Esophagus squamous epithelium (tissue), 5 donors: ENCODE measurements at regions not wholly inside any gene's neighbourhood (a gene's known extent, or its start where the extent isn't known, plus 50 kb on each side); places are given as distances from the start of the nearest gene placed in this dataset.
A peak's percentile ranks its signal among the peaks of the same experiment; 100 is the strongest.

Source experiments
- DNase-seq: peaks from one replicate; lab custom pipeline; 2025; lab: John Stamatoyannopoulos, UW
- H3K27ac ChIP-seq, 4 donors: fragments of 200-600 bp; sonication (generic); one replicate each; pipeline ENCODE4 v1.5.1; 2016 to 2019; ENCODE audit warnings: mild to moderate bottlenecking in 1 of 4
- H3K27me3 ChIP-seq, 4 donors: fragments of 200-600 bp; sonication (generic); 1 replicate in 3 of 4; 2 replicates in 1 of 4; pipeline versions ENCODE4 v1.5.1 to v1.6.0; 2017 to 2021; ENCODE audit warnings: antibody characterized with exemption in 1 of 4
- H3K36me3 ChIP-seq, 3 donors: fragments of 200-600 bp; sonication (generic); one replicate each; pipeline ENCODE4 v1.5.1; 2016 to 2019
- H3K4me1 ChIP-seq, 3 donors: fragments of 200-600 bp; sonication (generic); one replicate each; pipeline ENCODE4 v1.5.1; 2017 to 2019
- H3K4me3 ChIP-seq, 4 donors: fragments of 200-600 bp; sonication (generic); 1 replicate in 3 of 4; 2 replicates in 1 of 4; pipeline ENCODE4 v1.5.1; 2016 to 2019; ENCODE audit warnings: mild to moderate bottlenecking in 2 of 4, moderate library complexity in 1 of 4
- H3K9me3 ChIP-seq, 3 donors: fragments of 200-600 bp; sonication (generic); one replicate each; pipeline ENCODE4 v1.5.1; 2016 to 2019
- POLR2A ChIP-seq, 4 donors: fragments of 450-650 bp; IDR thresholded peaks; one replicate each; pipeline ENCODE4 v1.6.1; 2017; ENCODE audit warnings: antibody characterized with exemption in 4 of 4, mild to moderate bottlenecking in 4 of 4, moderate library complexity in 3 of 4
- WGBS, 2 donors: methylation state at CpG; one replicate each; pipeline ENCODE4 v1.1.5; 2018; 5-methylcytosine and 5-hydroxymethylcytosine counted together
- intact Hi-C: fragments of 100-400 bp; cut with DNase I; formaldehyde crosslinking; loops from one replicate; pipeline ENCODE4 v1.15.0; 2022
- TF ChIP-seq, protein P1 (sequence below), 6 experiments: fragments of 450-650 bp in 4 of 6; fragments of 200-600 bp in 2 of 6; sonication (generic) in 2 of 6; IDR thresholded peaks; one replicate each; pipeline ENCODE4 v1.5.1; 2016 to 2019; ENCODE audit warnings: antibody characterized with exemption in 6 of 6, mild to moderate bottlenecking in 4 of 6, moderate library complexity in 4 of 6
- donor health status: DM: yes; HTN: yes; CAD: no.

DNA sequence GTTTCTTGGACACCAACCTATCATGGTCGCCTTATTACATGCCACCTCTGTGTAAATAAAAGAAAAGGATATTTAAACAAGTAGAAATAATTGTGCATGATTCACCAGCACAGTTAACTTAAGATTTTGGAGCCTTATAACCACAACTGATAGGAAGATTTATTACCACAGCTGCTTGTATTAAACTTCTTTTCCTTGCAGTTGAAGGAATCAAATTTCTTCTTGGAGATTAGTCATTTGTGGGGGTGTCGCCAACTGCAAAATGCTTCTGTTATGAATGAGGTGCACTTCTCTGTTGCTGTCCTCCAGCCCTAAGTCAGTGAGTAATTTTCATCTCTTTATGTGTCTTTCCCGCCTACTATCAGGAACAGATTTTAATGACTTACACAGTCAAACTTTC lies 73.3 kb downstream of the OR13H1 start:
- intact Hi-C loops = no loop called here
- no peak for DNase-seq
- Histone ChIP-seq H3K4me1 (no peaks in the 10 kb centered on the region), H3K27ac (no peak overlapping the region), H3K9me3 (no peaks in the 10 kb centered on the region), H3K4me3 (no peak overlapping the region), H3K36me3 (no peaks in the 10 kb centered on the region), H3K27me3 (no peaks in the 10 kb centered on the region)
- TF ChIP-seq, protein P1, sequence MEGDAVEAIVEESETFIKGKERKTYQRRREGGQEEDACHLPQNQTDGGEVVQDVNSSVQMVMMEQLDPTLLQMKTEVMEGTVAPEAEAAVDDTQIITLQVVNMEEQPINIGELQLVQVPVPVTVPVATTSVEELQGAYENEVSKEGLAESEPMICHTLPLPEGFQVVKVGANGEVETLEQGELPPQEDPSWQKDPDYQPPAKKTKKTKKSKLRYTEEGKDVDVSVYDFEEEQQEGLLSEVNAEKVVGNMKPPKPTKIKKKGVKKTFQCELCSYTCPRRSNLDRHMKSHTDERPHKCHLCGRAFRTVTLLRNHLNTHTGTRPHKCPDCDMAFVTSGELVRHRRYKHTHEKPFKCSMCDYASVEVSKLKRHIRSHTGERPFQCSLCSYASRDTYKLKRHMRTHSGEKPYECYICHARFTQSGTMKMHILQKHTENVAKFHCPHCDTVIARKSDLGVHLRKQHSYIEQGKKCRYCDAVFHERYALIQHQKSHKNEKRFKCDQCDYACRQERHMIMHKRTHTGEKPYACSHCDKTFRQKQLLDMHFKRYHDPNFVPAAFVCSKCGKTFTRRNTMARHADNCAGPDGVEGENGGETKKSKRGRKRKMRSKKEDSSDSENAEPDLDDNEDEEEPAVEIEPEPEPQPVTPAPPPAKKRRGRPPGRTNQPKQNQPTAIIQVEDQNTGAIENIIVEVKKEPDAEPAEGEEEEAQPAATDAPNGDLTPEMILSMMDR (IDR thresholded peaks at IDR 0.05) = no peak
- no peak for TF ChIP-seq POLR2A (IDR thresholded peaks at IDR 0.05)
- 21 to 29% methylated on average over 3 of the region's 3 CpGs for WGBS, 2 donors

DNA sequence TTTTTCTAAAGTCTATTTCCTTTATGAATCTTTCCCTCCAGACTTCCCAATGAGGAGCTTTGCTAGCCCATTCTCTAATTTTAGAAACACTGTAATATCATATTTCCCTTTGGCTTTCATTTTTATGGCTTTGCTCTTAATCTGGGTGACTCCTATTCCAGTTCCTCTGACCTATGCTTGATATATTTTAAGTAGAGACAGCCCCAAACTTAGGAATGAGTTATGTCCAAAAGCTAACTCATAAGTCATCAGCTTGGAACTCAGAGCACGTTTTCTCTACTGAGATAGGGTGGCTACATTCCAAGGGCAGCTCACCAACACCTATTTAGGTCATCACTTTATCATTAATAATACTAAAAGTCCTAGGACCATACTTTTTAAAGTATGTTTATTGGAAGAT lies 77.8 kb downstream of the OR13H1 start:
- intact Hi-C loops = no loop called here
- H3K9me3 ChIP-seq = no peaks in the 10 kb centered on the region
- H3K4me3 ChIP-seq = no peak overlapping the region
- H3K27ac ChIP-seq = no peak overlapping the region
- no peaks in the 10 kb centered on the region for H3K4me1 ChIP-seq
- no peaks in the 10 kb centered on the region for H3K27me3 ChIP-seq
- 6% methylated on average over 1 of the region's 1 CpG; no CpG with 5 or more reads in 1 of the 2 donors for WGBS, 2 donors
- no peak for TF ChIP-seq POLR2A (IDR thresholded peaks at IDR 0.05)
- TF ChIP-seq, protein P1 (IDR thresholded peaks at IDR 0.05) = no peak
- no peaks in the 10 kb centered on the region for H3K36me3 ChIP-seq
- DNase-seq = no peak

DNA sequence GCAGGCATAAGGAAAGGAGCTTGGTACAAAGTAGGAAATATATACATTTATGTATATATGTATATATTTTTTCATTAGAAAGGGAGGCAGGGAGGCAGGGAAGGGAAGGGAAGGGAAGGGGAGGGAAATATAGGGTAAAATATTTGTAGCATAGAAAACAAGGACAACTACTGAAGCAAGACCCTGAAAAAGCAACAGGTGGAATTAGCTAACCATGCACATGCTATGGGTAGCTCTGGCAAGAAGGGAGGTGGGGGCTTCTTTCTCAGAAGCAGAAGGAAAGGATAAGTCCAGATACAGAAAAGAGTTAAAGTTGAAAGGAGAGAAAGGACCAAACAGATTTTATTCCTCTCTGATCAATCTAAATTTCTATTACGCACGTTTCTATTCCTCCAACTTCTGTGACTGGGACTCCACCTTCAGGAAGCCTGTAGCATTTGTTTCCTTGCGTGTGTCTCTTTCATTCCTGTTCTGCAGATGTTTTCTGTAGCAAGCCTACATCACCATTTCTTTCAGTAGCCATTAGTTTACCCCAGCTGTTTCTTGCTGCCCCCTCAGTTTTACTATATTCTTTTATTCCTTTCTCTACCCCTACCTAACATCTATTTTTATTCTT lies 82.9 kb downstream of the OR13H1 start:
- no peaks in the 10 kb centered on the region for H3K9me3 ChIP-seq
- no peak for DNase-seq
- TF ChIP-seq POLR2A (IDR thresholded peaks at IDR 0.05) = no peak
- TF ChIP-seq, protein P1 (IDR thresholded peaks at IDR 0.05) = no peak
- no peaks in the 10 kb centered on the region for H3K27me3 ChIP-seq
- H3K4me1 ChIP-seq = no peaks in the 10 kb centered on the region
- intact Hi-C loops = no loop called here
- 16 to 31% methylated on average over 3 of the region's 3 CpGs for WGBS, 2 donors
- H3K27ac ChIP-seq = no peak overlapping the region
- H3K4me3 ChIP-seq = no peak overlapping the region
- H3K36me3 ChIP-seq = no peaks in the 10 kb centered on the region

DNA sequence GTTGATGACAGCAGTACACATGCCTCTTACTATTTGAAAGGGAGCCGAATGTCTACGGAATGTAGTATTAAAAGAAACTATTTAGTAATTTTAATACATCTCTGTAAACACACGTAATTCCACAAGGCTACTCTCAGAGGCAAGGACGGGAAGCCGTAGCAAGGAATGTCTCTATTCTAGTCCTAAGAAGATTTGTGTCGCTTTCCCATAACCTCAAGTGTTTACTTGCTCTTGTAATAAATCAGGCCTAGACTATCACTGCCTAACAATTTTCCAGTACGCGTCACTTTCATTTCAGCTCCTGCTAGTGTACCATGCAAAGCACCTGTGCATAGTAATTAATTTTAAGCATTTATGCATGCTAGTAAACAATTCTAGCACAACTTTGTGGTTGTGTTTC lies 86.7 kb downstream of the OR13H1 start:
- TF ChIP-seq, protein P1 (IDR thresholded peaks at IDR 0.05) = no peak
- TF ChIP-seq POLR2A (IDR thresholded peaks at IDR 0.05) = no peak
- Histone ChIP-seq H3K27me3 (no peaks in the 10 kb centered on the region), H3K27ac (no peak overlapping the region), H3K36me3 (no peaks in the 10 kb centered on the region), H3K4me3 (no peak overlapping the region), H3K4me1 (no peaks in the 10 kb centered on the region), H3K9me3 (no peaks in the 10 kb centered on the region)
- 75 to 86% methylated on average over 8 of the region's 8 CpGs for WGBS, 2 donors
- no peak for DNase-seq
- intact Hi-C loops = no loop called here

DNA sequence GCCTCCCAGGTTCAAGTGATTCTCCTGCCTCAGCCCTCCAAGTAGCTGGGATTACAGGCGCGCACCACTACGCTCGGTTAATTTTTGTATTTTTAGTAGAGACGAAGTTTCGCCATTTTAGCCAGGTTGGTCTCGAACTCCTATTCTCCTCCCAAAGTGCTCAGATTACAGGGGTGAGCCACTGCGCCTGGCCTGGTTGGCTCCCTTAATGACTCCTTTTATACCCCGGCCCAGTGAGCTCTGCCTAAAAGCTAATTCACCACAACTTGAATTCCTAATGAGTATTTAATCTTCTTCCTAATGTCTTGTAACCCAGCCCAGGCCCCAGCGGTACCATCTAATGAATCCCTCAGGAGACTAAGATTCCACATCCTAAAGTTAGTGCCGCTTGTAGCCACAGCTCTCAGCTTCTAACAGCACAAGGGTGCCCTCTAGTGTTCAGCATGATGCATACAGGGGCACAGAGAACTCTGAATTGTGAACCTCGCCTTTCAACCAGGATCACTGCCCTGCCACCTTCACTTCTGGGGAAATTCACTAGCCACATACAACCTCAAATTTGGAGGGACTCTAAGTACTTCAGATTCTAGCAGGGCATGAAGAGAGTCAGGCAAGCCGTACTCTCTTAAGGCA lies 89.5 kb downstream of the OR13H1 start:
- peaks cover 0 to 2% (median 0%) of the 10 kb centered on the region in 4 donors for H3K27me3 ChIP-seq
- intact Hi-C loops = no loop called here
- H3K4me3 ChIP-seq = no peak overlapping the region
- no peaks in the 10 kb centered on the region for H3K9me3 ChIP-seq
- TF ChIP-seq, protein P1 (IDR thresholded peaks at IDR 0.05) = peak; percentile 39 to 75 (median 66)
- TF ChIP-seq POLR2A (IDR thresholded peaks at IDR 0.05) = no peak
- DNase-seq = no peak
- no peaks in the 10 kb centered on the region for H3K4me1 ChIP-seq
- no peak overlapping the region for H3K27ac ChIP-seq
- WGBS, 2 donors = 56 to 73% methylated on average over 7 to 11 of the region's 13 CpGs
- no peaks in the 10 kb centered on the region for H3K36me3 ChIP-seq
